ENCODE measurements at regions not wholly inside any gene's neighbourhood (a gene's known extent, or its start where the extent isn't known, plus 50 kb on each side); places are given as distances from the start of the nearest gene placed in this dataset.
"Not testable (repeated sequence)": the region's sequence is repeated elsewhere in the genome, so short reads cannot be mapped to it uniquely, and the experiment has no call there.

GRCh38 chr12:74264692-74265091 is 272.9 kb upstream of the ATXN7L3B start:
- Histone ChIP-seq H3K4me3 (no peak overlapping the region), H3K4me2 (no peak overlapping the region), H3K9ac (no peak overlapping the region), H3K27me3 (no peaks in the 10 kb centered on the region), H4K20me1 (no peaks in the 10 kb centered on the region), H3K27ac (no peak overlapping the region), H3K9me3 (replicated peaks in 1 of 11) (peaks cover 0 to 14% (median 0%) of the 10 kb centered on the region in 11 experiments; a peak in 2 of 22 replicates), H3K36me3 (no peaks in the 10 kb centered on the region), H3K4me1 (no peaks in the 10 kb centered on the region)
- no peak for TF ChIP-seq Cebpa-rat (IDR thresholded peaks at IDR 0.05)

DNA sequence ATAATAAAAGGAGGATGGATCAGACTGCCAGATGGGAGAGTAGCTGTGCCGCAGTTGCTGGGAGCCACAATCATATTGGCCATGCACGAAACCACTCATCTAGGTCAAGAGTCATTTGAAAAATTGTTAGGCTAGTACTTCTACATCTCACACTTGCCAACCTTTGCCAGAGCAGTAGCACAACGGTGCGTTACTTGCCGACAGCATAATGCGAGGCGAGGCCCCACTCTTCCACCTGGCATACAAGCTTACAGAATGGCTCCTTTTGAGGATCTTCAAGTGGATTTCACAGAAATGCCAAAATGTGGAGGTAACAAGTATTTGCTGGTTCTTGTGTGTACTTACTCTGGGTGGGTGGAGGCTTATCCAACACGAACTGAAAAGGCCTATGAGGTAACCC is 268.3 kb upstream of the ATXN7L3B start:
- H3K4me1 ChIP-seq, H3K27me3 ChIP-seq, H3K4me3 ChIP-seq, H3K27ac ChIP-seq, H3K4me2 ChIP-seq, H3K36me3 ChIP-seq, H3K9ac ChIP-seq, H4K20me1 ChIP-seq: not testable (repeated sequence)
- H3K9me3 ChIP-seq (replicated peaks in 1 of 11), result peaks cover 0 to 14% (median 0%) of the 10 kb centered on the region in 11 experiments; a peak in 2 of 22 replicates

DNA sequence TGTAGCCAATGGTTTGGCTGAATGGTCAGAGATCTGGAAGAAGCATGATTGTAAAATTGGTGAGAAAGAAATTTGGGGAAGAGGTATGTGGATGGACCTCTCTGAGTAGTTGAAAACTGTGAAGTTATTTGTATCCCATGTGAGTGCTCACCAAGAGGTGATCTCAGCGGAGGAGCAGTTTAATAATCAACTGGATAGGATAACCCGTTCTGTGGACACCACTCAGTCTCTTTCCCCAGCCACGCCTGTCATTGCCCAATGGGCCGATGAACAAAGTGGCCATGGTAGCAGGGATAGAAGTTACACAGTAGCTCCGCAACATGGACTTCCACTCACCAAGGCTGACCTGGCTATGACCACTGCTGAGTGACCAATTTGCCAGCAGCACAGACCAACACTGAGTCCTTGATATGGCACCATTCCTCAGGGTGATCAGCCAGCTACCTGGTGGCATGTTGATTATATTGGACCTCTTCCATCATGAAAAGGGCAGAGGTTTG is 257.4 kb upstream of the ATXN7L3B start:
- no peak overlapping the region for H3K4me2 ChIP-seq
- no peak overlapping the region for H3K9ac ChIP-seq
- no peak for TF ChIP-seq Cebpa-rat (IDR thresholded peaks at IDR 0.05)
- H3K9me3 ChIP-seq (replicated peaks in 1 of 11), result peaks cover 16 to 26% (median 19%) of the 10 kb centered on the region in 11 experiments; a peak in 21 of 22 replicates
- H3K27ac ChIP-seq, result no peak overlapping the region
- no peak overlapping the region for H3K4me3 ChIP-seq
- H3K36me3 ChIP-seq, result no peaks in the 10 kb centered on the region
- H3K4me1 ChIP-seq, result no peaks in the 10 kb centered on the region; a peak in 1 of 20 replicates
- no peaks in the 10 kb centered on the region for H3K27me3 ChIP-seq
- no peaks in the 10 kb centered on the region for H4K20me1 ChIP-seq

DNA sequence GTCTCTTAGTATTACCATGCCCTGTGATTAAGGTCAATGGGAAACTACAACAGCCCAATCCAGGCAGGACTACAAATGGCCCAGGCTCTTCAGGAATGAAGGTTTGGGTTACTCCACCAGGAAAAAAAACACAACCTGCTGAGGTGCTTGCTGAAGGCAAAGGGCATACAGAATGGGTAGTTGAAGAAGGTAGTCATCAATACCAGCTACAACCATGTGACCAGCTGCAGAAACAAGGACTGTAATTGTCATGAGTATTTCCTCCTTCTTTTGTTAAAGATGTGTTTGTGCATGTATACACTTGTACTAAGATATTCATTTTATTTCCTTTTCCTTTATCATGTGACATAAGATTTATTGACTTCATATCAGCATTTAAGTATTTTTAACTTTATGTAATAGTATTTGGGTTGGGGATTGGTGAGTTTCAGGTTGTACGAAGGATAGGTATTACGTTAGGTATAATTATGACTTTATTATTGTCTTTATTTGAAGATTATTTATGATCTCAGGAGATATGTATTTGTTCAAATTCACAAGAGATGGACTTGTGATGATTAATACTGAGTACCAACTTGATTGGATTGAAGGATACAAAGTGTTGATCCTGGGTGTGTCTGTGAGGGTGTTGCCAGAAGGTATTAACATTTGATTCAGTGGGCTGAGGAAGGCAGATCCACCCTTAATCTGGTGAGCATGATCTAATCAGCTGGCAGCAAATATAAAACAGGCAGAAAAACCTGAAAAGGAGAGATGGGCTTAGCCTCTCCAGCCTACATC is 256.0 kb upstream of the ATXN7L3B start:
- not testable (repeated sequence) for H3K9ac ChIP-seq, H3K27ac ChIP-seq, H3K27me3 ChIP-seq, H3K4me2 ChIP-seq, H3K36me3 ChIP-seq, H3K4me3 ChIP-seq, H3K4me1 ChIP-seq, H4K20me1 ChIP-seq
- peaks cover 13 to 24% (median 18%) of the 10 kb centered on the region in 11 experiments; a peak in 21 of 22 replicates for H3K9me3 ChIP-seq (replicated peaks in 1 of 11)

DNA sequence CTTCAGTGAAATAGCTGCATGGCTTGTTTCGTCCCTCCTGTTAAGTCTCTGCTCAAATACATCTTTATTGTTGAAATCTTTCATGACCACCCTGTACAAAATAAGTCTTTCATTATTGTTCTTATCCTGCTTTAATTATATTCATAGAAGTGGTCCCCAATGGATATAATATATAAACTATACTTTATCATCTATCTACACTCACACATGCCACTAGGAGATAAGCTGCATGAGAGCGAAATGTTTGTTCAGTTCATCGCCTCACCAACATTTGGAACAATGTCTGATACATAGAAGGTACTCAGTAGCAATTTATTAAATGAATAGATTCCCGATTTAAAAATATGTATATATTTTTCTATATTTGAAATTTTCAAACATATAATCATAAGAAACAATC is 254.0 kb upstream of the ATXN7L3B start:
- no peak for TF ChIP-seq Cebpa-rat (IDR thresholded peaks at IDR 0.05)
- Histone ChIP-seq H4K20me1 (no peaks in the 10 kb centered on the region), H3K27ac (no peak overlapping the region), H3K27me3 (no peaks in the 10 kb centered on the region), H3K36me3 (no peaks in the 10 kb centered on the region), H3K4me3 (no peak overlapping the region), H3K4me2 (no peak overlapping the region), H3K9me3 (replicated peaks in 1 of 11) (peaks cover 0 to 5% (median 0%) of the 10 kb centered on the region in 11 experiments; a peak in 2 of 22 replicates), H3K9ac (no peak overlapping the region), H3K4me1 (peaks cover 0 to 9% (median 0%) of the 10 kb centered on the region in 10 experiments; a peak in 3 of 20 replicates)

DNA sequence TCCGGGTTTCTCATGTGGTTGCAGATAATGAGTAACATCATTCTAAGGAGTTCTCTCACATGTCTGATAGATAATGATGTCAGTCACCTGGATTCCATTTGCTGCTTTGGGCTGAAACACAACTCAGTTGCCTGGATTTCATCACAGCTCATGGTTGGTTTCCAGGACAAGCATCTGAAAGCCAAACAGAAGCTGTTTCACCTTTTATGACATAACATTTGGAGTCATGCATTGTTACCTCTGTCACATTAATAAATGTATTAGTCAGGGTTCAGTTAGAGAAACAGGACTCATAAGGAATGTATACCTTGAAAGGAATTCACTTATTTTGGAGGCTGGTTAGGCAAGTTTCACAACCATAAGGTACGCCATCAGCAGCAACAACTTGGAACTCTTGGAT is 251.9 kb upstream of the ATXN7L3B start:
- Histone ChIP-seq H3K9me3 (replicated peaks in 1 of 11) (no peaks in the 10 kb centered on the region), H3K36me3 (no peaks in the 10 kb centered on the region), H3K4me2 (no peak overlapping the region), H3K27me3 (no peaks in the 10 kb centered on the region), H3K4me1 (peaks cover 0 to 9% (median 0%) of the 10 kb centered on the region in 10 experiments; a peak in 3 of 20 replicates), H3K4me3 (no peak overlapping the region), H3K27ac (no peak overlapping the region), H4K20me1 (no peaks in the 10 kb centered on the region), H3K9ac (no peak overlapping the region)
- no peak for TF ChIP-seq Cebpa-rat (IDR thresholded peaks at IDR 0.05)

- no peaks in the 10 kb centered on the region for H3K36me3 ChIP-seq
- no peaks in the 10 kb centered on the region for H3K9me3 ChIP-seq (replicated peaks in 1 of 11)
- H3K4me2 ChIP-seq, result no peak overlapping the region
- H4K20me1 ChIP-seq, result no peaks in the 10 kb centered on the region
- no peak overlapping the region for H3K9ac ChIP-seq
- H3K27me3 ChIP-seq, result no peaks in the 10 kb centered on the region
- H3K4me3 ChIP-seq, result no peak overlapping the region
- peaks cover 0 to 9% (median 0%) of the 10 kb centered on the region in 10 experiments; a peak in 3 of 20 replicates for H3K4me1 ChIP-seq
- no peak for TF ChIP-seq Cebpa-rat (IDR thresholded peaks at IDR 0.05)
- H3K27ac ChIP-seq, result no peak overlapping the region
These were observed 251.4 kb upstream of the ATXN7L3B start for GRCh38 chr12:74286254-74286653.

DNA sequence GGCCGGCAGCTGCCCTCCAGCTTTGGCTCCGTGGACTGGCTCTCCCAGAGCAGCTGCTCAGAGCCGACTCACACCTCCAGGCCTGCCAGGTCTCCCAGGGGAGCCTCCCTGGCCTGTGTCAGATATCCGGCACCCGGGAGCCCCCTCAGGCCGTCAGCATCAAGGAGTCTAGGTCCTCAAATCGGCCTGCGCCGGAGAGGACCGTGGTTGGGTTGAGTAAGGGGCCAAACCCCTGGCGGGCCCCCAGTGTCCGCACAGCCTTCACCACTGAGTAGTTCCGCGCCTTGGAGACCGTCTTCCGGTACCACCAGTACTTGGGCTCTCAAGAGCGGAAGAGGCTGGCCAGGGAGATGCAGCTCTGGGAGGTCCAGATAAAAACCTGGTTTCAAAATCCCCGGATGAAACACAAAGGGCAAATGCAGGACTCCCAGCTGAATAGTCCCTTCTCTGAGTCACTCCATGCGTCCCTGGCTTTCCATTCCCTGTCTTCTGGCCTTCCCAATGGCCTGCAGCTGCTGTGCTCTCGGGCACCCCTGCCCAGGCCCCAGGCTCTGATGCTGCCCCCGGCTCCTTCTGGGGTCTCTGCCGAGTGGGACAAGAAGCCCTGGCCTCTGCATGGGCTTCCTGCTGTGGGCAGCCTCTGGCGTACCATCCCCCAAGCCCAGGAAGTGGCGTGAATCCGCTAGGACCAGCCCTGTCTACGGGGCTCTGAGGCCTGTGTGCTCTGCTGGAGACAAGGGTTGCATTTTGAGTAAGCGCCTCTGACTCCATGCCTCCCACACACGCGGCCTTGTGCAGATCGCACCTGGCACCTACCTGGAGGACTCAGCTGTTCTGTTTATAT is 245.1 kb upstream of the ATXN7L3B start:
- Histone ChIP-seq H3K36me3 (no peaks in the 10 kb centered on the region), H3K4me3 (no peak overlapping the region), H3K9me3 (replicated peaks in 1 of 11) (no peaks in the 10 kb centered on the region), H3K9ac (no peak overlapping the region), H3K4me2 (no peak overlapping the region), H3K27me3 (no peaks in the 10 kb centered on the region), H3K27ac (no peak overlapping the region), H4K20me1 (no peaks in the 10 kb centered on the region), H3K4me1 (peaks cover 0 to 1% (median 0%) of the 10 kb centered on the region in 10 experiments; a peak in 1 of 20 replicates)
- no peak for TF ChIP-seq Cebpa-rat (IDR thresholded peaks at IDR 0.05)

- no peak overlapping the region for H3K9ac ChIP-seq
- H3K36me3 ChIP-seq, result no peaks in the 10 kb centered on the region
- no peak overlapping the region for H3K4me3 ChIP-seq
- no peaks in the 10 kb centered on the region for H3K27me3 ChIP-seq
- no peak for TF ChIP-seq Cebpa-rat (IDR thresholded peaks at IDR 0.05)
- H3K27ac ChIP-seq, result no peak overlapping the region
- H3K9me3 ChIP-seq (replicated peaks in 1 of 11), result no peaks in the 10 kb centered on the region
- no peaks in the 10 kb centered on the region for H4K20me1 ChIP-seq
- H3K4me2 ChIP-seq, result no peak overlapping the region
- no peaks in the 10 kb centered on the region for H3K4me1 ChIP-seq
These were observed 243.9 kb upstream of the ATXN7L3B start for GRCh38 chr12:74293689-74294131.
